ENCODE measurements at regions not wholly inside any gene's neighbourhood (a gene's known extent, or its start where the extent isn't known, plus 50 kb on each side); places are given as distances from the start of the nearest gene placed in this dataset.
"Not testable (repeated sequence)": the region's sequence is repeated elsewhere in the genome, so short reads cannot be mapped to it uniquely, and the experiment has no call there.

DNA sequence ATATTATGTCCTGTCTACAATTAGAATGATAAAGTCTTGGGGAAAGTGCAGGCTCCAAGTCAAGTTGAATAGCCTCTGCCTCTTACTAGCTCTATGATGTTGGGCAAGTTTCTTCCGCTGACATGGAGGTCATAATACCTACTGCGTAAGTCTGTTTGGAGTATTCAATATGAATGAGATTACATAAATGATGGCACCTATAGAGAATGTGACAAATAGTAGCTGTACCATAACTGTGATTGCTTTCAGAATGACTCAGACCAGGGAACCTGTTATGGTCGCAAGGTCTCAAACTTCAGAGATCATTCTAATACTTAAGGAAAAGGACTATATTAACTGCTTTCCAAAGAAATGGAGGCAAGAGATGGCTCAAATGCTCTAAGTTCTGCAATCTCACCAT, 94.0 kb upstream of the ABCA1 start:
- TF ChIP-seq, protein P1, sequence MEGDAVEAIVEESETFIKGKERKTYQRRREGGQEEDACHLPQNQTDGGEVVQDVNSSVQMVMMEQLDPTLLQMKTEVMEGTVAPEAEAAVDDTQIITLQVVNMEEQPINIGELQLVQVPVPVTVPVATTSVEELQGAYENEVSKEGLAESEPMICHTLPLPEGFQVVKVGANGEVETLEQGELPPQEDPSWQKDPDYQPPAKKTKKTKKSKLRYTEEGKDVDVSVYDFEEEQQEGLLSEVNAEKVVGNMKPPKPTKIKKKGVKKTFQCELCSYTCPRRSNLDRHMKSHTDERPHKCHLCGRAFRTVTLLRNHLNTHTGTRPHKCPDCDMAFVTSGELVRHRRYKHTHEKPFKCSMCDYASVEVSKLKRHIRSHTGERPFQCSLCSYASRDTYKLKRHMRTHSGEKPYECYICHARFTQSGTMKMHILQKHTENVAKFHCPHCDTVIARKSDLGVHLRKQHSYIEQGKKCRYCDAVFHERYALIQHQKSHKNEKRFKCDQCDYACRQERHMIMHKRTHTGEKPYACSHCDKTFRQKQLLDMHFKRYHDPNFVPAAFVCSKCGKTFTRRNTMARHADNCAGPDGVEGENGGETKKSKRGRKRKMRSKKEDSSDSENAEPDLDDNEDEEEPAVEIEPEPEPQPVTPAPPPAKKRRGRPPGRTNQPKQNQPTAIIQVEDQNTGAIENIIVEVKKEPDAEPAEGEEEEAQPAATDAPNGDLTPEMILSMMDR (IDR thresholded peaks at IDR 0.05; ENCODE audit: control insufficient read depth, extremely low read depth, insufficient read depth): no peak
- no peak overlapping the region for H3K4me3 ChIP-seq (ENCODE audit: low read depth, low read length)
- no peak for DNase-seq (ENCODE audit: low read depth)

DNA sequence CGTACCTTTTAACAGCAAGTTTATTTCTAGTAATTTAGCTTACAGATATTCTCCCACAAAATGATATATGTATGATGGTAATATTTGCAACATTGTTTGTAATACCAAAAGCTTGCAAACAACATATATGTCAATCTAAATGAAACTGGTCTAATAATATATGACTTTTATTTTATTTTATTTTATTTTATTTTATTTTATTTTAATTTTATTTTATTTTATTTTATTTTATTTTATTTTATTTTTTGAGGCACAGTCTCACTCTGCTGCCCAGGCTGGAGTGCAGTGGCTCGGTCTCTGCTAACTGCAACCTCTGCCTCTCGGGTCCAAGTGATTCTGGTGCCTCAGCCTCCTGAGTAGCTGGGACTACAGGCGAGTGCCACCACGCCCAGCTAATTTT, 94.6 kb upstream of the ABCA1 start:
- not testable (repeated sequence) for H3K4me3 ChIP-seq (ENCODE audit: low read depth, low read length); DNase-seq (ENCODE audit: low read depth)

DNA sequence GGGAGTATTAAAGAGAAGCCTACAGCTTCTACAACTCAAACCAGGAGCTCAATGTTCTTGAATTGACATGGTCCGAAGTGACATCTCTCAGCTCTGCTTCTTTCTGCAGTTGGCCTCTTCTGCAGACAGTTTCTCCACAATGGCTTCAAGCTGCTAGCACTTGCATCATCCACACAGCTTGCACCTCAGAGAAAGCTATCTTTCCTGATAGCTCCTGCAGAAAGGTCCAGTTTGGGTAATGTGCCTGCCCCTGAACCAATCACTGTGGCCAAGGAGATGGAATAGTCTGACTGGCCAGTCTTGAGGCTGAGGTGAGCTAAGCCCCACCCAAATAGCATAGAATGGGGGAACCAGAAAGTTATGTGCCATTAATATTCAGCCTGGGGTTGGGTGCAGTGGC, 95.8 kb upstream of the ABCA1 start:
- no peak overlapping the region for H3K4me3 ChIP-seq (ENCODE audit: low read depth, low read length)
- TF ChIP-seq, protein P1 (IDR thresholded peaks at IDR 0.05; ENCODE audit: control insufficient read depth, extremely low read depth, insufficient read depth): no peak
- no peak for DNase-seq (ENCODE audit: low read depth)

DNA sequence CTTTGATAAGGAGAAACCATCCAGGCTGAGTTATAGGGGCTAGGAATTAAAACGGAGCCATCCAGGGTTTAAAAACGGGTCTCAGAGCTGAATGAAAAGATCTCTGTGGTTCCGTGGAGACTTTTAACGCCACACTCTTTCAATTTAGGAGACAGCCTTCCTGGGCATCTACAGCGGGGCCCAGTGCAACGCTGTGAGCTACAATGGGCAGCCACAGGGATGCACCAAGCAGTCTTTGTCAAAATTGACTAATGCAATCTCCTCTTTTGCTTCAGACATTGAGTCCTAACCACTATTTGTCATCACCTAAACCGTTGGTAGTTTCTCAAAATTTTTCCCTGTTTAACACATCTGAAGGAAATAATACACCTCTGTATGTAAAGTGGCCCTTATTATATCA, 96.6 kb upstream of the ABCA1 start:
- DNase-seq (ENCODE audit: low read depth): no peak
- TF ChIP-seq, protein P1 (IDR thresholded peaks at IDR 0.05; ENCODE audit: control insufficient read depth, extremely low read depth, insufficient read depth): no peak
- no peak overlapping the region for H3K4me3 ChIP-seq (ENCODE audit: low read depth, low read length)

DNA sequence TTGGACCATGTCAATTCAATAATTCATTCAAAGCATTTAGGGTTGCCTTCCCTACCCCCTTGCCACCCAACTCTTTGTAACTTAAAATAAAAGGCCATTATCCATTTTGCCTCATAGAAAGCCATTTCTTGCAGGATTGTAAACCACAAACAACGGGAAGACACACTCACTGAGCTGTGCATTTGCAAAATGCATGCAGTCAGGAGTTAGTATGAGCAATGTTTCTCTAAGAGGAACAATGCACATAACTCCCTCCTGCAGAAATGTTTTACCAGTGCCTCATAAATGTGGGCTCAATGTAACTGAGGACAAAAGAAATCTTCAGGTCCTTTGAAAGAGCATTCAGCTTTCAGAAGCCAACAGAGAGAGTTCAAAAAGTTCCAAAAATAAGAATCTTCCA, 98.5 kb upstream of the ABCA1 start:
- no peak for DNase-seq (ENCODE audit: low read depth)
- H3K4me3 ChIP-seq (ENCODE audit: low read depth, low read length): no peak overlapping the region
- TF ChIP-seq, protein P1 (IDR thresholded peaks at IDR 0.05; ENCODE audit: control insufficient read depth, extremely low read depth, insufficient read depth): no peak

DNA sequence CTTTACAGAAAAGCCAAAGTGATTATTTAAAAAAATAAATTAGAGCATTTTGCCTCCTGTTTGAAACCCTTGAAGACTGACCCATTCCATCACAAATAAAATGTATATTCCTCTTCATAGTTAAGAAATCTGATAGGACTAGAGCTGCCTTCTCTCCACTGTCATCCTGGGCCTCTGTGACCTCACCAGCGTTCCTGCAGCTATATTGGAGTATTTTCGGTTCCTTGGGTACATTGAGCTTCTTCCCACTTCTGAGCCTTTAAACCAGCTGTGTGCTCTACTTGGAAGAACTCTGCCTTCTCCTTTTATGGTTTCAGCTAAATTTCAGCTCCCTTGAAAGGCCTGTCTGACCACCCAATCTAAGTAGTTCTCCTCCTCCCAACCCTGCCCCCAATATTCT, 99.1 kb upstream of the ABCA1 start:
- no peak overlapping the region for H3K4me3 ChIP-seq (ENCODE audit: low read depth, low read length)
- TF ChIP-seq, protein P1 (IDR thresholded peaks at IDR 0.05; ENCODE audit: control insufficient read depth, extremely low read depth, insufficient read depth): no peak
- no peak for DNase-seq (ENCODE audit: low read depth)

DNA sequence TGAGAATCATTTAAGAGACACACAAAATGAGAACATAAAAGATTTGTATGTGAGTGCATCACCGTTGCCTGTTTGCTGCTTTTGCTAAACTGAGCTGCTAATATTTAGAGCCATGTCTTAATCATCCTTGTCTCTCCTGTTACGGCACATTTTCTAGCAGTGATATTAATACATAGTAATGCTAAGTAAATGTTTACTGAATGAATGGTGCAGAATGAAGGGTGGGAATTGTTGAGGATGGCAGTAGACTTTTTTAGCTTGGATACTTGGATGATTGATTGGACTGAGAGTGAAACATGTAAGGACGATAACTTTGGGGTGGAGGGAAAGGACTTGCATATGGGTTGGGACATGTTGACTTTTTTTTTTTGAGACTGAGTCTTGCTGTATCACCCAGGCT, 102.3 kb upstream of the ABCA1 start:
- TF ChIP-seq, protein P1 (IDR thresholded peaks at IDR 0.05; ENCODE audit: control insufficient read depth, extremely low read depth, insufficient read depth): no peak
- H3K4me3 ChIP-seq (ENCODE audit: low read depth, low read length): no peak overlapping the region
- no peak for DNase-seq (ENCODE audit: low read depth)

DNA sequence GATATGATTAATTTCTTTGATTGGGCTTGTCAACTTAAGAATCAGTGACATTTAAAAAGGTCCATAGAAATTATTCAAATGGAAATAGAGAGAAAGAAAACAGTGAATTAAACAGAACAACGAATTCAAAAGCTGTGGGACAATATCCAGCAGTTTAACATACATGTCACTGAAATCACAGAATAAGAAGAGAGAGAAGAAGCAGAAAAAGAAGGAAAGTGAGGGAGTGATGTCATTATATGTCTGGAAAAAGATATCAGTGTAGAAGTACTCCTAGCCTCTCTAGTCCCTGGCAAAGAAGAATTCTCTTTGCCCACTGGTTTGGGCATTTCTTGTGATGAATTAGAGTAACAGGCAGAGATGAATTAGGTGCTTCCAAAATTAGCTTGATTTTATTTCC, 109.2 kb upstream of the ABCA1 start:
- DNase-seq (ENCODE audit: low read depth): no peak
- no peak overlapping the region for H3K4me3 ChIP-seq (ENCODE audit: low read depth, low read length)
- TF ChIP-seq, protein P1 (IDR thresholded peaks at IDR 0.05; ENCODE audit: control insufficient read depth, extremely low read depth, insufficient read depth): no peak

Data from LNCaP clone FGC (cell line).